Dermis microvascular lymphatic vessel endothelial cell (primary cell): ENCODE measurements at regions not wholly inside any gene's neighbourhood (a gene's known extent, or its start where the extent isn't known, plus 50 kb on each side); places are given as distances from the start of the nearest gene placed in this dataset.
"Not testable (repeated sequence)": the region's sequence is repeated elsewhere in the genome, so short reads cannot be mapped to it uniquely, and the experiment has no call there.

Experiments used
- DNase-seq, 2 donors: peaks; one replicate each; pipeline versions ENCODE4 v3.0.0 to v3.0.0-alpha.2; 2010; ENCODE audit warnings: low read depth in 2 of 2

DNA sequence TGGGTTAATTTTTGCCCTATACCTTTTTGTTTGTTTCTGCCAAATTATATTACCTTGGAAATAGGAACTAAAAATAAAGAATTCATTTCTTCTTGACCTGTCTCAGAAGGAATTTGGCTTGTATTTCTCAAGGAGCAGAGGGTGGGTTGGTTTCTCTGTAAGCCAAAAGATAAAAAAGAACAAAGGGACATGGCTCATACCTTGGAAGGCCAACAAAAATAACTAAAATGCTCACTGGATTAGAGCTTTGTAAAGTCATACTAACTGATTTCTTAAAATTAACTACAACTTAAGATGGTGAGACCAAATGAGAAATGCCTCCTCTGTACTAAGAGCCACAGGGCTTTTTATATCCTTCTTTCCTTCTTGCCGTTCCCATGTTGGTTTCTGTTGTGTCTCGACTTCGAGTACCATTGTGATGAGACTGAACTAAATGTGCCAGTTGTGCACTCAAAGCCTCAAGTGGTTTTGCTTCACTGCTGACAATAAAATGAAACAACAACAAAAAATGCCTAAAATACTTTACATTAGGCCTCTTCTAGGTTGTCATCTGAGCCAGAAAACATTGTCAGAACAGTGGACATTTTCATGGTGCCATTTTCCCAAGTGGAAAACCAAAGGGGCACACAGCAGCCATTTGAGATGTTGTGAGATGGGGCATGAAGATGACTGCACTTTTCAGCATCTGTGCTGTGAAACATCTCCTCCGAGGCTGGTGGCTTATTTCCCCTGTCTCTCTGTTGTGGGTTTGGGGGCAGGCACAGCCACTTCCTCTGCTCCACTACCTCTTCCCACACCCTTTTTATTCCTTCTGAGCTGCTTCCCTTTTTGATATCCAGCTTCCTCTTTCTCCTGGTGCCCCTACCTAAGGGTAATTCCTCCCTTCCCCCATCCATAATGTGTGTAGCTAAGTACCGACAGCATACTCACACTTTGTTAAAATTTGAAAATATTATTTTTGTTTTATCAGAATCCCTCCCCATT is 51.8 kb upstream of the AGR3 start:
- no peak for DNase-seq

DNA sequence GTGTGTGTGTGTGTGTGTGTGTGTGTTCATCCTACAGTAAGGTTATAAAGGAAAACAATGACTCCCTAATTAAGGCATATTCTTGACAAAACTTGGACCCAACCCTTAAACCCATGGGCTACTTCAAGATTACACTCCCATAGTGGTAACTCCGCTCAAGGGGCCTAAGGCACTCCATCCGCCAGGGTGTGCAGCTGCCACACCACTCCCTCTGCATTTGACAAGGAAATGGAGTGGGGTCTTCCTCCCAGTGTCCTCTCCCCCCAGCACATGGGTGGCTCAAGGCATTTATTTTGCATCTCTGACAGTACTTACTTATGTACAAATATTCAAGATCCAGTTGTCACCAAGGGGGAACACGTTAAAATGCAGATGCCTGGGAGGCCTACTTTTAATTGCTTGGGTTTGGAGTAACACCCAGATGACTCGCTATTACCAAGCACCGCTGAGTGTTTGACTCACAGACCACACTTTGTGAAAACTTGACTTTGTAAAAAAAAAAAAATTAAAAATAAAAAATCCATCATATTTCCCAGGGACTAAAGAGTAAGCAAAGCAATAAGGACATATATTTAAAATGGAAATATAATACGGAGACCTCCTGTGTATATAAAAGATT is 53.0 kb upstream of the AGR3 start:
- DNase-seq = no peak

DNA sequence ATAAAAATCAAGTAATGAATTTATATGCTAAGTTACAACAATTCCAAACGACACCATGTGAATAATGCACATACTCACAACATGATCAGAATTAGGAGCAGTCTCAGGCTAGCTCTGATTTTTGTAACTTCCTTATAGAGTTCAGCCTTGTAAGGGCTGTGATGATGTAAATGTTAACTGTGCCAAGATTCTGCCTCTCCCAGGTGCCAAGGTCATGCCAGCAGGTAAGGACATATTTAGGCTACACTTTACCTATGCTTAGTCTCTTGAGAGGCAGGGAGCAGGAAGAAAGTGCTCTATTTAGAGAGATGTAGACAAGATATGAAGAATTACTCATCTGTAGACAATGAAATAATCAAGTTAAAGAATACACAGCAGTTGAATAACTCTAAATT is 53.6 kb upstream of the AGR3 start:
- no peak for DNase-seq

DNA sequence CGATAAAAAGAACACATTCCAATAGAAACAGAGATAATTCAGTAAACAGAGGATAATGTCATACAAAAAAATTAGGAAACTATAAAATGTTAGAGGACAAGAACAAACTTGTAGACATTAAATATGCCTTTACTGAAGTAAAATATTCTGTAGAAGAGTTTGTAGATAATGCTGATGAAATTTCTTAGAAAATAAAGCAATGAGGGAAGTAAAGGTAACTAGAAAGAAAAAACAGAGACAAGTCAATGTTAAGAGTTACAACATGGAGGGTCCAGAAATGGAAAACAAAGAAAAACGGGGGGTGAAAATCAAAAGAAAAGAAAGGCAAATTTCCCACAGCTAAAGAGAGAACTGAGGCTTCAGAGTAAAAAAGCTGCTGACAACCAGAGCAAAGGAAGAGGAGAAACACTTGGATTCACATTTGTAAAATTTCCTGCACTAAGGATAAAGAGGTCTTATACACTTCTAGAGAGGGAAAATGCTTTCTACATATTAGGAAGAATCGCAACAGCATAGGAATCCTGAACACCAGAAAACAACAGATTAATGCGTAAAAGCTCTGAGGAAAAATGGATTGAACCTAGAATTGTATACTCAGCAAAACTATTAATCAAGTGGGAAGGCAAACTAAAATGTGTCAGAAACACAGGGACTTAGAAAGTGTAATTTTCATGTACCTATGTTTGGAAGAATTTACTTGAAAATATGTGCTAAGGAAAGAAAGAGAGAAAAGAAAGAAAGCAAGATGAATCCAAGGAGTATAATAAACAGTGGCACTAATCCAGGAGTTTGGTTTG is 55.0 kb upstream of the AGR3 start:
- DNase-seq = no peak

DNA sequence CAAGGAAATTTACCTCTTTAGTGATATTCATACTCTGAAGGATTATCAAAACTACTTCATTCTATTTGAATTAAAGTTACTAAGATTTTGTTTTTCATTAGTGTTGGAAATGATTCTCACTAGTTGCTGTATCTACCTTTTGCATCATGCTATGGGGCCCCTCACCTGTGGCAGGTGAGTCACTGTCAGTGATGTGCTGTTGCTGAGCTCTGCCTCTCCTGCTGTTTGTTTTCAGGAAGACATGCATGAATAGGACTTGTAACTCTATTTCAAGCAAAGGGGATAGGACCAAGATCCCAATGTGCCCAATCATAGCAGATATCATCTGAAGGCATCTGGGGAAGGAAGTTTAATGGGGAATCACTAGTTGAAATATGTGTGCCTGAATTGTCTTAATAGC is 57.4 kb upstream of the AGR3 start:
- DNase-seq = no peak

DNA sequence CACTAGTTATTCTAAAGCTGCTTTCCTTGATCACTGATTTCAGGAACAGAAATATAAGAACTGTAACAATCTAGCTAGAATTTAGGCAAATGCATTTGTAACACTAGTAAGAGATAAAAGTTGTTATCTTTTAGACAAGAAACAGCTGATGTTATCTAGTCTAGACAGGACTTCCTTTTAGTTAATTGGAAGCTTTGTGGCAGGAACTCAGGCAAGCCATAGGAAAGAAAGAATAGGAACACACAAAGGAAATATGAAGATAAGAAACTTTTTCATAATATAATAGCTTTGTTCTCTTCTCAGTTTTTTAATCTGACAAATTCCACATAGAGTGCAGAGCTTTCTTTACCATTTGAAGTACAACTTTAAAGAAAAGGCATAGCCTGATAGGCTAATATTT is 59.0 kb upstream of the AGR3 start:
- DNase-seq = peak; percentile 9 to 82

DNA sequence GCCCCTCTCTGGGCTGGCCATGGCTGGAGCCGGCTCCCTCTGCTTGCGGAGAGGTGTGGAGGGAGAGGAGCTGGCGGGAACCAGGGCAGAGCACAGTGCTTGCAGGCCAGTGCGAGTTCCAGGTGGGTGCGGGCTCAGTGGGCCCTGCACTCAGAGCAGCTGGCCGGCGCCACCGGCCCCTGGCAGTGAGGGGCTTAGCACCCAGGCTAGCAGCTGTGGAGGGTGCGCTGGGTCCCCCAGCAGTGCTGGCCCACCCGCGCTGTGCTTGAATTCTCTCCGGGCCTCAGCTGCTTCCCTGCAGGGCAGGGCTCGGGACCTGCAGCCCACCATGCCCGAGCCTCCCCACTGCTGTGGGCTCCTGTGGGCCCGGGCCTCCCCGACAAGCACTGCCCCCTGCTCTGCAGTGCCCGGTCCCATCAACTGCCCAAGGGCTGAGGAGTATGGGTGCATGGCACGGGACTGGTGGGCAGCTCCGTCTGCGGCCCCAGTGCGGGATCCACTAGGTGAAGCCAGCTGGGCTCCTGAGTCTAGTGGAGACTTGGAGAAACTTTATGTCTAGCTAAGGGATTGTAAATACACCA is 61.2 kb upstream of the AGR3 start:
- no peak for DNase-seq

DNA sequence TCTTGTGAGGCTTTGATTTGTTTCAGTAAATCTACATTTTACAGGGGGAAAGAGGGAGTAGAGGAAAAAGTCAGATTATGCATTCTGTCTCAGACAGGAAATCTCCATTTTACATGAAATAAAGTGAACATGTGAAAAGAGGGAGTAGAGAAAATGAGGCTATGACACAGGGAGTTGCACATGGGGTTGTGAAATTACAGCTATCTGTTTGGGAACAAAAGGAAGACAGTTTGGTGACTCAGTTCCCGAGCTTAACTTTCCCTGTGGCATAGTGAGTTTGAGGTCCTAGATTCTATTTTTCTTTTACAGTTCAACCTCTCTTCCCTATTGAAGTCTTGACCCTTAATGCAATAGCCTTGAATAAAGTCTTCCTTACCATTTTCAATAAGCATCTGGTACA is 63.2 kb upstream of the AGR3 start:
- no peak for DNase-seq

DNA sequence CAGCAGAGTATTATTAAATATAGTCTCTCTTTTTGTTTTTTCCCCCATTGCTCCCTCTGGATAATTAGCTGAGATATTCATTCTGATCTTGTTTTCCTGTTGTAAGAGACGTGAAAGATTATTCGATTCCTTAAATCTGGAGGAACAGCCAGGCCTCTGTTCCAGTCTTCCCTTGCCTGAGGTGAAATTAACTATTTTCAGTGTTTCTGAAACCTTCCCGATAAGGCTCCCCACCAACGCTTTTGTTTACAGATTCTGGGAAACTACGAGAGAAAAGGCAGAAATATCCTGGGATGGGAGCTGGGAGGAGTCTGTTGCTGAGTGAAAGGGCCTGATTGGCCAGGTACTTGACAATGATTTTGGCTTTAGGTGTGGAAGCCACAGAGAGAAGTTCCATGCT is 63.6 kb upstream of the AGR3 start:
- DNase-seq = no peak

DNA sequence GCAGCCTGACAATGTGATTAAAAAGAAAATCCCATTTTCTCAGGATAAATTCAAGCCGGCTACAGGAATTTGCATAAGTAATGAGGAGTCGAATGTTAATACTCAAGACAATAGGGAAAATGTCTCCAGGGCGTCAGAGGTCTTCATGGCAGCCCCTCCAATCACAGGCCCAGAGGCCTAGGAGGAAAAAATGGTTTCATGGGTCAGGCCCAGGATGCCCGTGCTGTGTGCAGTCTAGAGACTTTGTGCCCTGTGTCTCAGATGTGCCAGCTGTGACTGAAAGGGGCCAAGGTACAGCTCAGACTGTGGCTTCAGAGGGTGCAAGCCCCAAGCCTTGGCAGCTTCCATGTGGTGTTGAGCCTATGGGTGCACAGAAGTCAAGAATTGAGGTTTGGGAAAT is 66.3 kb upstream of the AGR3 start:
- not testable (repeated sequence) for DNase-seq

DNA sequence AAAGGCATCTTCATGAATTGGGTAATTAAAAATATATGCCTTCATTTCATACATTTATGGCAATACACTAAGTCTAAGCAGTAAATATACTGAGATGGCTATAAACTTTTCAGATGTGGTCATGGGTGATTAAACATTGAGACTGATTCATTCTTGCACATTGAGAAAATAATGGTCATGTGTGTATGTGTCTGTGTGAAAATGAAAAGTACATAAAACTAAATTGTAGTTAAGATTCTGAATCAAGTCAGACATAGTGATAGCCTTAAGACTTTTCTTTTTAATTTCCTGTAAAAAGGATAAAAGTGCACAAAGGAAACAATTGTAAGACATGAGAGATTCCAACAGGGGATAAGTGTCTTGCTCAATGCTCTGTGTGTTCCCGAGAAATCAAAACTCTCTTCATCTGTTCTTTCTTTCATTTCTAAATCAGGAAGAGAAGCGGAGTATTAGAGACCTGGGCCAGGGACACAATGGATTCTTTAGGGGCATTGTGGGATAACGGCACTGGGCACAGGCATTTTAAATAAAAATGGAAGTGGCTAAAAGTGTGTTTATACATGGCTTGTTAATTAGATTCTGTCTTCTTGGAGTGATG is 69.8 kb upstream of the AGR3 start:
- no peak for DNase-seq

DNA sequence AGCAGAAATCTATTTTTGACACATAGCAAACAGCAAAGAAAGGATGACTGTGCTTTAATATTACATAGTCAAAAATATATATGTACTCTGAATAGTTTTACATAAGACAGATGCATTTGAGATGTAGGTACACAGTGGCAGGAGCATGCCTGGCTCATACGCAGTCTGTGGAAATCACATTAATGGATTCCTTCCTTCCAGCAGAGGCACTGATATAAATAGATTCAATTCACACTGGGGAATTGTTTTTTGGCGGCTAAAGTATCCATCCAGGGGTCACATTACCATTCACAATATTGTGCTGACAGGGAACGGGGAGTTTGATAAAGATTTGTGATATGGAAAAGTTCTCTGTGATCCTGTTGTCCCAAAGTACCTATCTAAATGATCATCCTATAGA is 72.5 kb upstream of the AGR3 start:
- no peak for DNase-seq

DNA sequence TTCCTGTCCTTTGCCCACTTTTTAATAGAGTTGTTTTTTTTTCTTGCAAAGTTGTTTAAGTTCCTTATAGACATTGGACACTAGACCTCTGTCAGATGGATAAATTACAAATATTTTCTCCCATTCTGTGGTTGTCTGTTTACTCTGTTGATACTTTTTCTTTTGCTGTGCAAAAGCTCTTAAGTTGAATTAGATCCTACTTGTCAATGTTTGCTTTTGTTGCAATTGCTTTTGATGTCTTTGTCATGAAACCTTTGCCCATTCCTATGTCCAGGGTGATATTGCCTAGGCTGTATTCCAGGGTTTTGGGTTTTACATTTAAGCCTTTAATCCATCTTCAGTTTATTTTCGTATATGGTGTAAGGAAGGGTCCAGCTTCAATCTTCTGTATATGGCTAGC is 76.9 kb upstream of the AGR3 start:
- DNase-seq = no peak

DNA sequence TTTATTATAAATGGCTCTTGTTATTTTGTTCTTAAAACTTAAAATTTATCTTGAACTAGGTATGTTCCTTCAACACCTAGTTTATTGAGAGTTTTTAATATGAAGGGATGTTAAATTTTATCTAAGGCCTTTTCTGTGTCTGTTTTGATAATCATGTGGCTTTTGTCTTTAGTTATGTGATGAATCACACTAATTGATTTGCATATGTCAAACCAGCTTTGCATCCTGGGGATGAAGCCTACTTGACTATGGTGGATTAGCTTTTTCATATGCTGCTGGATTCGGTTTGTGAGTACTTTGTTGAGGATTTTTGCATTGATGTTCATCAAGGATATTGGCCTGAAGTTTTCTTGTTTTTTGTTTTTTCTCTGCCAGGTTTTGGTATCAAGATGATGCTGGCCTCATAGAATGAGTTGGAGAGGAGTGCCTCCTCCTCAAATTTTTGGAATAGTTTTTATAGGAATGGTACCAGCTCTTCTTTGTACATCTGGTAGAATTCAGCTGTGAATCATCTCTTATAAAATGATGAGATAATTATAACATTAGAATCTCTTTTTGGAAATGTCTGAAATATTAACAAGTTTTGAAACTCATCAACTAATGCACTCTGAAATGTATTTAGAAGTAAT is 78.7 kb upstream of the AGR3 start:
- no peak for DNase-seq

DNA sequence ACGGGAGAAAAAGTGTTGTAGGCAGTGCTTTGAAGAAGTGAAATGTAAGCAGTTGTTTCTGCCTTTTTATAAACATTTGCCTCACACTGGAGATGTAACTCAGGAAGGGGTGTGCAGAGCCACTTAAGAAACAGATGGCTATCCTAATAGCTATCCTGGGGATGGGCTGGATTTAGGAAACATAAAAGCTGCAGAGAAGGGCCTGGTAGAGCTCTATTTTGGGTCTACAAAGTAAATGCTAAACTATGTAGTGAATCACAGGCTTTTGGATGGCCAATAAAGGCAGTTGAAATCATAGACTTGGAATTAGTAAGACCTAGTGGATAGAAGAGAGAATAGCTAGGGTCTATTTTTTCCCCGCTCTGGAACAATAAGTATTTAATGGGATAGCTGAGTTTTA is 79.9 kb upstream of the AGR3 start:
- no peak for DNase-seq

DNA sequence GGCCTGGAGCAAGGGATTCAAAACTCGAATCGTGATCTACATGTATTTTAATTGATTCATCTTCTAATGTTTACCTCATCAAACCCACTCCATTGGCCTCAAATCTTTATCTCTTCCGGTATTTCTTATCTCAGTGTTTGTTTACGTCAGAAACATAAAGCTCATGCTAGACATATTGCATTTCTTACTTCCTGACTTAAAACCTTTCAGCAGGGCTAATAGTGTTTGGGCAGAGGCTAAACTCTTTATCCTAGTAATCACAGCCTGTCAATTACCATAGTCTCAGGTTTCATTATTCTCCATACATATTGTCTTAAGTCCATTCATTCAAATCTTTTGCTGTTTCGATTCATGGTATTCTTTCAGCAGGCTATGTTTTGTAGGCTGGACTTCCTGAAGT is 81.3 kb upstream of the AGR3 start:
- DNase-seq = peak in 1 of 2 donors; percentile 17

DNA sequence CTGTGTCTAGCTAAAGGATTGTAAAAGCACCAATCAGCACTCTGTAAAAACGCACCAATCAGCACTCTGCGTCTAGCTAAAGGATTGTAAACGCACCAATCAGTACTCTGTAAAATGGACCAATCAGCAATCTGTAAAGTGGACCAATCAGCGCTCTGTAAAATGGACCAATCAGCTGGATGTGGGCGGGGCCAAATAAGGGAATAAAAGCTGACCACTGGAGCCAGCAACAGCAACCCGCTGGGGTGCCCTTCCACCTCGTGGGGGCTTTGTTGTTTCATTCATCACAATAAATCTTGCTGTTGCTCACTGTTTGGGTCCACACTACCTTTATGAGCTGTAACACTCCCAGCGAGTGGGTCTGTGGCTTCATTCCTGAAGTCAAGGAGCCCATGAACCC is 83.9 kb upstream of the AGR3 start:
- DNase-seq = not testable (repeated sequence)

DNA sequence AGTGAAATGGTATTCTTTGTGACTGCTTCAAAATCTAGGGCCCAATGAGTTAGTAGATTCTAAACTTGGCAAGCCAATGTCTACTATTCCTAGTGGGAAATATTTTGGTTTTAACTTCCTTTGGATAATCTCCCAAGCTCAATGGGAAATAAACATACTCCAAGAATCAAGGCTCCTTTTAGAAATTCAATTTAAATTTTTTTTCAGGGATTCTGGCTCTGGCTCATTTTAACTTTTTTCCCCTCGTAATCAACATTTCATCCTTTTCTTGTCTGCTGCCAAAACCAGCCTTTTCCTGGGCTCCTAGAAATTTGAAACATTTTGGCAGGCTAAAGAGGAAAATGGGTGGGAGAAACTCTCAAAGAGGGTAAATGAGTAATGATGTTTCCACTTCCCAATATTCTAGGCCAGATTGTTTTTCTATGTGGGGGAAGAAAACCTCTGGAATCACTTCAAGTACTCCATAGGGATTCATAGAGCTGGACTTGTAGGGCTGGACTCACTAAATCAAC is 85.6 kb upstream of the AGR3 start:
- no peak for DNase-seq

DNA sequence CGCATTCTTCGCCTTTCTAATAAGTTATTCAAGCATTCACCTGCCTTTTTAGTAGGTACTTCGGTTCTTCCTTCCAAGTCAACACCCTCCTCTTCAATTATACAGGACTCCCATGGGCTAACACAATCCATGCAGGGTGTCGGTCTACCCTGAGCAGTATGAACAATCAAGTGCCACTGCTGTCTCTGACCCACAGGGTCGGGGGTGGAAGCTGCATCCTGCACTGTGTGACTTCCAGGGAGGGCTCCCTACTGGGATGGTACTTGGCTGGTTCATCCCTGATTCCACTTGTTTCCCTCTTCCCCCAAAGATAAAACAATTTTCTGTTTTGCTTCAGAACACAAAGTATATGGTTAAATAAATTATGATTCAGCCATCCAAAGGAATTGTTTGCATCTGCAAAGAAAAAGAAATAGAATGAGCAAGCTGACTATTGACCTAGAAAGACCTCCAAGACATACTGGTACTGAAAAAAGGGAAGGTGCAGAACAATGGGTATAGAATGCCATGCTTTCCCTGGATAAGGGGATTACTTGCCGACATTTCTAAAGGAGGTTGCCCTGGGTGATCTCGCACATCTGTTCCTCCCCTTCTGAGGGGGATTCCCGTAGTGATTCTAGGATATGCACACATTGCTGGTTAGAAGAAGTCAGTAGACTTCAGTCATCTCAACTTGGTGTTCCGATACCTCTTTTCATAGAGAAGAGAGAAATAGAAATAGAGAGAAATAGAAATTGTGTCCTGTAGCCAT is 89.1 kb upstream of the AGR3 start:
- no peak for DNase-seq

DNA sequence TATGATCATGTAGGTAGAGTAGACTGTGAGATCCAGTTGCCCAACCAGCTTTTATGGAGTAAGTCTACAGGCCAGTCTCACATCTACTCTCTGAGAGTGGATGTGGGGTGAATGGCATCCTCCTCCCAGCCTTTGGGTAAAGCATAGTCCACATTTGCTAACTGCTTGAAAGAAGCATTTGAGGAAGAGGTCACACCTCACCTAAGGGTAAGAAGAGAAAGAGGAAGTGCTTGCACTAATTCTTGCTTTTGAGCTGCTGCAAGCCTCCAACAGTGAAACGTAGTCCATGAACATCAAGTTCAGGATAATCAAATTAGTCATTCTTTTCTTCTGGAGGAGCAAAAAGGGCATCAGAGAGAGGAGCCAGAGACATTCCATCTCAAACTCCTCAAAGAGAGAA is 93.9 kb upstream of the AGR3 start:
- DNase-seq = no peak
